ENCODE measurements at regions not wholly inside any gene's neighbourhood (a gene's known extent, or its start where the extent isn't known, plus 50 kb on each side); places are given as distances from the start of the nearest gene placed in this dataset.

- H3K27ac ChIP-seq, result no peak overlapping the region
- no peak for TF ChIP-seq CTCF (conservative IDR thresholded peaks at IDR 0.05)
Observed at GRCh38 chr12:94042321-94042720, 106.1 kb upstream of the PLXNC1 start.

DNA sequence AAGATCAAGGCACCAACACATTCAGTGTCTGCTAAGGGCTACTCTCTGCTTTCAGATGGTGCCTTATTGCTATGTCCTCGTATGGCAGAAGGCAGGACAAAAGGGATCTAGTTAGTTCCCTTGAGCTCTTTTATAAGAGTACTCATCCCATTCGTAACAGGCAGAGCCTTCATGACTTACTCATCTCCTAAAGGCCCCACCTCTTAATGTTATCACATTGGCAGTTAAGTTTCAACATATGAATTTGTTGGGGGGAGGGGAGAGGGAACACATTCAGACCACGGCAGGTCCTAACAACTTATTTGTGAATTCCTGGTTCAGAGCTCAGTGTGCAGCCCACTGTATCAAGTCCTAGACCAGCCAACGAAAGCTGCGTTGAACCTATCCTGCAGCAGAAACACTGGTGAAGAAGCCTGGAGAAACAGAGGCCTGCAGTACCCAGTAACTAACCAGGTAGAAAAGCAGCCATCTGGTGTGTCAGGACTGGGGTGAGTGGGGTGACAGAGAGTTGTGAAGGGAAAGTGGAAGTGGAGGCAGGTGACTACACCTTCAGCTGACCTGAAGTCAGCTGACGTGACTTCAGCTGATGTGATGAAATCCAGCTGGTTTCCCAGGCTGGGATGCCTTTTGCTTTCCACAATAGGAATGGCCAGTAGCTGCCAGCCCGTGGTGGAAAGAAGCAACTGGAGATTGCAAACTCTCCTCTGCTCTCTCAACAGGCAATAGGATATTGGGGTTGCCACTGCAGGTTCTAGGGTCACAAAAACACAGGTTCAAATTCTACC, 101.6 kb upstream of the PLXNC1 start:
- no peak for TF ChIP-seq CTCF (conservative IDR thresholded peaks at IDR 0.05)
- H3K27ac ChIP-seq, result no peak overlapping the region

DNA sequence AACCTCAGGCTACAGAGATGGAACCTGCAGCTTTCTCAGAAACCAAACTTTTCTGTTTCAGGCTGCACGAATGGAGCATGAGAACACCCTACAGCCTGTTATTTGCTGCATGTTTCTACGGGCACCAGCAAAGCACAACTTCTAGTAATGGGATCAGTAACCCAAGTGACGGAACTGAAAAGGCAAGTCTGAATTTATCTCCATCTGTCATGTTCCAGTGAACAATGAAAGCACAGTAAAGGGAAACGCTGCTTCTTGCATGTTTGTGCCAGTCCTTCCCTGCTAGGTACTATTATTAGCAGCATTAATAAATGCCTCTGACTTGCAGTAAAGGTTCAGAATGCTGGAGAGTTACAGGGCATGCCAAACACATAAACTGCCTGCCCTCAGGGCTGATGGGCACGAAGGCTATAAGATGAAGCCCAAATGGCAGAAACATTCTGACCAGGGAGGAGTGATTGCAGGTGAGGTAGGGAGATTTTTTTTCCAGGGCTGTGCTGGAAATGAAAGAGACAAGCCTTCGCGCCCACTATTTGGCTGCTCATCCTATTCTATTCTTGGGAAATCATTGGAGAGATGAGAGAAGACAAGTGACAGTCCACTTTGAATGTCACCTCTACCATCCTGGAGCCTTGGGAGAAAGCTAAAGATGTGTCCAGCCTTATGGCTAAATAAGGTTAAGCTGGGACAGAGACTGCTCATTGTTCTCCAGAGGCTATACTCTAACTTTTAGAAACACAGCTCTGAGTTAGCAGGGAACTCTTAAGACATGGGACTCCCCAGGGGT, 100.4 kb upstream of the PLXNC1 start:
- H3K27ac ChIP-seq, result no peak overlapping the region
- no peak for TF ChIP-seq CTCF (conservative IDR thresholded peaks at IDR 0.05)

DNA sequence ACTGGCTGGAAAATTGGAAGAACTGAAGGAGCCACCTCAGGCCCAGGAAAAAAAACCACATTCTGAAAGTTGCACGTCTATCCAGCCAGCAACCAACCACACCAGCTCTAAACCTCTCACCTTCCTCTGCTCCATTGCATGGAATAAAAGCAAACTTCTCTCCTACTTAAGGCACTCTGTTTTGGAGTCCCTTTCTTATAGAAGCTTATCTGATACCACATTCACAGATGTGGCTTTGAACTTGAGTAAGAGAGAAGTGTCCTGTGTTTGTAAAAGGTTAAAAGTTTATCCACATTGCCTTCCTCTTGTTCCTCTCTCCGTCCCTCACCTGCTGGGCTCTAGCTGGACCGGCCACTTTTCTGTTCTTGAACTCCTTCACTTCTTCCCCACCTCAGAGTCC, 99.6 kb upstream of the PLXNC1 start:
- no peak for TF ChIP-seq CTCF (conservative IDR thresholded peaks at IDR 0.05)
- H3K27ac ChIP-seq, result no peak overlapping the region

DNA sequence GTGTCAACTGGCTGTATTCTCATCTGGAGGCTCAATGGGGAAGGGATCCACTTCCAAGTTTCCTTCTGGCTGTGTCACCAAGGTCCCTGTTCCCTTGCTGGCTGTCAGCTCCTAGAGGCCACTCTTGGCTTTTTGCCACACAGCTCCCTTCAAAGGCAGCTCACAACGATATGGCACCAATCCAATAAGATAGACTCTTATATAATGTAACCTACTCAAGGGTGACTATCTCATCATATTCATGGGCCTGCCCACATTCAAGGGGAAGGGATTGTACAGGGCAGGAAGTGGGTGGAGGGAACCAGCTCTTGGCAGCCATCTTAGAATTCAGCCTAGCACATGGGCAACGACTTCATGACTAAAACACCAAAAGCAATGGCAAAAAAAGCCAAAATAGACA, 98.7 kb upstream of the PLXNC1 start:
- TF ChIP-seq CTCF (conservative IDR thresholded peaks at IDR 0.05), result no peak
- H3K27ac ChIP-seq, result no peak overlapping the region

- no peak overlapping the region for H3K27ac ChIP-seq
- TF ChIP-seq CTCF (conservative IDR thresholded peaks at IDR 0.05), result no peak
Observed at GRCh38 chr12:94053676-94054075, 94.7 kb upstream of the PLXNC1 start.

- TF ChIP-seq CTCF (conservative IDR thresholded peaks at IDR 0.05), result no peak
- H3K27ac ChIP-seq, result no peak overlapping the region
Observed at GRCh38 chr12:94055528-94055927, 92.8 kb upstream of the PLXNC1 start.
